HCT116 (cell line): ENCODE measurements at regions not wholly inside any gene's neighbourhood (a gene's known extent, or its start where the extent isn't known, plus 50 kb on each side); places are given as distances from the start of the nearest gene placed in this dataset.

Experiments used
- ATAC-seq: fragments of 200-7000 bp; cut with Tn5 transposase; 2 replicates; pipeline ENCODE4 v1.9.1; 2020; ENCODE audit warnings: mild to moderate bottlenecking, moderate library complexity
- BruUV-seq: library from RNA; stranded (reverse); fragments of 400-500 nt; replicated peaks from 2 replicates; lab custom pipeline; 2021; lab: Mats Ljungman, UMichigan
- CTCF ChIA-PET: fragments of 300-600 bp; sonication (Branson Sonifier 250); formaldehyde crosslinking; loops from one replicate; lab custom pipeline; 2021; ENCODE audit warnings: antibody characterized with exemption; lab: Charles Lee
- POLR2A ChIA-PET: fragments of 300-600, 350-600 bp; sonication (Branson Sonifier 250); formaldehyde crosslinking; loops from one replicate; lab custom pipeline; 2021; ENCODE audit warnings: antibody characterized with exemption; lab: Charles Lee
- RAD21 ChIA-PET, 2 experiments: fragments of 300-600 bp; sonication (Branson Sonifier 250); formaldehyde crosslinking; loops; one replicate each; lab custom pipeline; 2023; ENCODE audit warnings: low total read pairs in 2 of 2; ENCODE audit not compliant: uncharacterized antibody in 2 of 2, unreplicated experiment in 2 of 2, low non-redundant PET in 1 of 2; lab: Charles Lee
- DNase-seq: peaks from one replicate; pipeline ENCODE4 v3.0.0-alpha.2; 2010; ENCODE audit warnings: low read depth, low spot score
- H2AFZ ChIP-seq: fragments of 200-600 bp; shearing (Covaris generic), sonication (generic); 2 replicates; pipeline ENCODE4 v1.6.1; 2017; ENCODE audit warnings: low read depth, mixed run types, mixed read lengths, antibody characterized with exemption, low read length; ENCODE audit not compliant: poor library complexity, severe bottlenecking
- H3K27ac ChIP-seq: 2 replicates; pipeline ENCODE4 v1.5.1; 2012; ENCODE audit warnings: low read depth, low read length
- H3K27me3 ChIP-seq: fragments of 200-600 bp; sonication (generic); 2 replicates; pipeline ENCODE4 v1.6.1; 2016; ENCODE audit warnings: mixed run types, low read length, mixed read lengths; ENCODE audit not compliant: insufficient read depth
- H3K36me3 ChIP-seq, 2 experiments: fragments of 200-500 bp in 1 of 2; fragments of 200-600 bp in 1 of 2; sonication (Bioruptor generic) in 1 of 2; sonication (generic) in 1 of 2; 2 replicates each; pipeline versions ENCODE4 v1.5.1 to v1.6.1; 2014 to 2016; ENCODE audit warnings: low read length in 2 of 2, inconsistent platforms in 1 of 2, mixed read lengths in 1 of 2, mixed run types in 1 of 2; ENCODE audit not compliant: insufficient read depth in 2 of 2, control insufficient read depth in 1 of 2
- H3K4me1 ChIP-seq, 2 experiments: fragments of 200-600 bp in 1 of 2; sonication (generic) in 1 of 2; 2 replicates each; pipeline versions ENCODE4 v1.5.1 to v1.6.1; 2012 to 2017; ENCODE audit warnings: low read length in 2 of 2, inconsistent platforms in 1 of 2, mild to moderate bottlenecking in 1 of 2, mixed read lengths in 1 of 2, mixed run types in 1 of 2, moderate library complexity in 1 of 2; ENCODE audit not compliant: insufficient read depth in 2 of 2, control insufficient read depth in 1 of 2
- H3K4me2 ChIP-seq: fragments of 200-600 bp; sonication (generic); 2 replicates; pipeline ENCODE4 v1.6.1; 2017; ENCODE audit warnings: mixed run types, low read length, mixed read lengths
- H3K4me3 ChIP-seq, 2 experiments: fragments of 200-600 bp in 1 of 2; sonication (generic) in 1 of 2; replicated peaks in 1 of 2; 2 replicates each; pipeline ENCODE4 v1.5.1; 2011 to 2016; ENCODE audit warnings: low read length in 2 of 2, control low read depth in 1 of 2, low read depth in 1 of 2, mild to moderate bottlenecking in 1 of 2, mixed read lengths in 1 of 2, mixed run types in 1 of 2
- H3K79me2 ChIP-seq: fragments of 200-600 bp; sonication (generic); 2 replicates; pipeline ENCODE4 v1.6.1; 2017; ENCODE audit warnings: mild to moderate bottlenecking, mixed run types, low read length, moderate library complexity, mixed read lengths; ENCODE audit not compliant: insufficient read depth
- H3K9ac ChIP-seq: fragments of 200-600 bp; sonication (generic); 2 replicates; pipeline ENCODE4 v1.6.1; 2016; ENCODE audit warnings: low read length, mixed read lengths
- H3K9me2 ChIP-seq: fragments of 200-600 bp; sonication (generic), shearing (Covaris generic); 2 replicates; pipeline ENCODE4 v1.6.1; 2017; ENCODE audit warnings: mixed run types, mild to moderate bottlenecking, moderate library complexity; ENCODE audit not compliant: insufficient read depth
- H3K9me3 ChIP-seq, 2 experiments: fragments of 200-500 bp in 1 of 2; fragments of 200-600 bp in 1 of 2; sonication (Bioruptor generic) in 1 of 2; sonication (generic) in 1 of 2; 2 replicates each; pipeline ENCODE4 v1.6.1; 2014 to 2017; ENCODE audit warnings: low read length in 2 of 2, mixed read lengths in 2 of 2, inconsistent platforms in 1 of 2, low read depth in 1 of 2, mild to moderate bottlenecking in 1 of 2, mixed run types in 1 of 2, moderate library complexity in 1 of 2; ENCODE audit not compliant: control insufficient read depth in 1 of 2, insufficient read depth in 1 of 2
- H4K20me1 ChIP-seq: fragments of 200-600 bp; sonication (generic), shearing (Covaris generic); 2 replicates; pipeline ENCODE4 v1.6.1; 2017; ENCODE audit warnings: mixed run types, mild to moderate bottlenecking, moderate library complexity; ENCODE audit not compliant: insufficient read depth
- CBX3 ChIP-seq: IDR thresholded peaks from 2 replicates; pipeline ENCODE4 v1.6.1; 2012; ENCODE audit warnings: low read depth
- CEBPB ChIP-seq: IDR thresholded peaks from 2 replicates; pipeline ENCODE4 v1.6.1; 2012; ENCODE audit warnings: low read depth
- CTCF ChIP-seq, 3 experiments: fragments of 200-600 bp in 1 of 3; sonication (generic) in 1 of 3; IDR thresholded peaks in 2 of 3; conservative IDR thresholded peaks in 1 of 3; 2 replicates each; pipeline ENCODE4 v1.5.1; 2012 to 2017; ENCODE audit warnings: low read depth in 2 of 3, low read length in 2 of 3, antibody characterized with exemption in 1 of 3, borderline replicate concordance in 1 of 3, control low read depth in 1 of 3, mild to moderate bottlenecking in 1 of 3, mixed read lengths in 1 of 3, mixed run types in 1 of 3, moderate library complexity in 1 of 3; ENCODE audit not compliant: insufficient read depth in 1 of 3
- EGR1 ChIP-seq: IDR thresholded peaks from 2 replicates; pipeline ENCODE4 v1.6.1; 2012; ENCODE audit warnings: low read depth
- ELF1 ChIP-seq: IDR thresholded peaks from 2 replicates; pipeline ENCODE4 v1.6.1; 2012; ENCODE audit warnings: low read depth, borderline replicate concordance
- EZH2 ChIP-seq: fragments of 200-600 bp; sonication (generic); IDR thresholded peaks from 2 replicates; pipeline ENCODE4 v1.6.1; 2017; ENCODE audit warnings: antibody characterized with exemption, mixed run types
- EZH2phosphoT487 ChIP-seq: fragments of 200-600 bp; IDR thresholded peaks from 2 replicates; pipeline ENCODE4 v1.6.1; 2018; ENCODE audit warnings: antibody characterized with exemption, borderline replicate concordance
- JUND ChIP-seq: IDR thresholded peaks from 2 replicates; pipeline ENCODE4 v1.6.1; 2012
- MAX ChIP-seq: IDR thresholded peaks from 2 replicates; pipeline ENCODE4 v1.6.1; 2012
- POLR2A ChIP-seq: IDR thresholded peaks from 2 replicates; pipeline ENCODE4 v1.7.0; 2011; ENCODE audit warnings: borderline replicate concordance; ENCODE audit not compliant: insufficient read depth, insufficient read length; ENCODE audit errors: extremely low read depth
- POLR2AphosphoS5 ChIP-seq: IDR thresholded peaks from 2 replicates; pipeline ENCODE4 v1.6.1; 2011; ENCODE audit warnings: mild to moderate bottlenecking, low read depth, low read length, moderate library complexity
- RAD21 ChIP-seq: IDR thresholded peaks from 2 replicates; pipeline ENCODE4 v1.6.1; 2012; ENCODE audit warnings: low read depth, mild to moderate bottlenecking
- REST ChIP-seq: IDR thresholded peaks from 2 replicates; pipeline ENCODE4 v1.6.1; 2012; ENCODE audit warnings: low read depth
- SIN3A ChIP-seq: IDR thresholded peaks from 2 replicates; pipeline ENCODE4 v1.6.1; 2012; ENCODE audit warnings: low read depth
- SP1 ChIP-seq: IDR thresholded peaks from 2 replicates; pipeline ENCODE4 v1.6.1; 2012; ENCODE audit warnings: low read depth
- TCF7L2 ChIP-seq: IDR thresholded peaks from 2 replicates; pipeline ENCODE4 v1.7.0; 2011; ENCODE audit warnings: borderline replicate concordance, inconsistent platforms; ENCODE audit not compliant: insufficient read depth, insufficient read length; ENCODE audit errors: extremely low read depth
- YY1 ChIP-seq: IDR thresholded peaks from 2 replicates; pipeline ENCODE4 v1.6.1; 2011; ENCODE audit warnings: low read length, low read depth, moderate library complexity, mild to moderate bottlenecking; ENCODE audit not compliant: insufficient replicate concordance; ENCODE audit errors: extremely low read depth
- ZBTB33 ChIP-seq: IDR thresholded peaks from 2 replicates; pipeline ENCODE4 v1.6.1; 2011; ENCODE audit warnings: mild to moderate bottlenecking, low read length, moderate library complexity; ENCODE audit not compliant: insufficient replicate concordance; ENCODE audit errors: extremely low read depth
- ZFX ChIP-seq: fragments of 450-650 bp; IDR thresholded peaks from 2 replicates; pipeline ENCODE4 v1.6.1; 2017
- intact Hi-C: fragments of 100-400 bp; cut with micrococcal nuclease; formaldehyde crosslinking; loops from 2 replicates; pipeline ENCODE4 v1.10.0; 2022

GRCh38 chr7:120185940-120186682 is 86.9 kb upstream of the KCND2 start:
- no peaks in the 10 kb centered on the region for H3K79me2 ChIP-seq
- 0 out of 2 replicates have a peak, but pooled peaks cover 3% of the 10 kb centered on the region for H3K9me2 ChIP-seq
- no peak overlapping the region for H2AFZ ChIP-seq
- POLR2A ChIA-PET = no interaction called here
- DNase-seq (no peak), ATAC-seq (no peak)
- H3K9me3 ChIP-seq = no peaks in the 10 kb centered on the region
- H3K4me2 ChIP-seq = no peak overlapping the region
- no peaks in the 10 kb centered on the region for H4K20me1 ChIP-seq
- CTCF ChIA-PET = no interaction called here
- no peaks in the 10 kb centered on the region for H3K36me3 ChIP-seq
- no peaks in the 10 kb centered on the region for H3K4me1 ChIP-seq
- RAD21 ChIA-PET = no interaction called here
- H3K4me3 ChIP-seq = no peak overlapping the region
- intact Hi-C loops = no loop called here
- TF ChIP-seq ELF1 (no peak), CTCF (IDR thresholded peaks at IDR 0.05 in 2 of 3, conservative IDR thresholded peaks at IDR 0.05 in 1 of 3; ENCODE audit: borderline replicate concordance in 1 of 3, insufficient read depth in 1 of 3, low read depth in 2 of 3, low read length in 2 of 3) (no peak), RAD21 (no peak), CBX3 (no peak), SIN3A (no peak), ZFX (no peak), EZH2 (no peak), CEBPB (no peak), MAX (no peak), REST (no peak), JUND (no peak), ZBTB33 (no peak), POLR2A (no peak), YY1 (no peak), POLR2AphosphoS5 (no peak), TCF7L2 (no peak), EGR1 (no peak), EZH2phosphoT487 (no peak), SP1 (no peak)
- H3K27me3 ChIP-seq = no peaks in the 10 kb centered on the region
- H3K27ac ChIP-seq = no peak overlapping the region
- no peak overlapping the region for H3K9ac ChIP-seq
- BruUV-seq = no TSS peak
